Thyroid gland (tissue), 4 donors: ENCODE measurements at regions not wholly inside any gene's neighbourhood (a gene's known extent, or its start where the extent isn't known, plus 50 kb on each side); places are given as distances from the start of the nearest gene placed in this dataset.

Experiments used
- POLR2A ChIP-seq, 2 donors: fragments of 450-650 bp; IDR thresholded peaks; one replicate each; pipeline ENCODE4 v1.6.1; 2017; ENCODE audit warnings: antibody characterized with exemption in 2 of 2, mild to moderate bottlenecking in 2 of 2, moderate library complexity in 1 of 2
- TF ChIP-seq, protein P1 (sequence below), 6 experiments: fragments of 200-600 bp in 3 of 6; fragments of 450-650 bp in 3 of 6; sonication (generic) in 3 of 6; IDR thresholded peaks; one replicate each; pipeline ENCODE4 v1.5.1; 2016 to 2019; ENCODE audit warnings: antibody characterized with exemption in 6 of 6, mild to moderate bottlenecking in 2 of 6, inconsistent platforms in 1 of 6, moderate library complexity in 1 of 6

DNA sequence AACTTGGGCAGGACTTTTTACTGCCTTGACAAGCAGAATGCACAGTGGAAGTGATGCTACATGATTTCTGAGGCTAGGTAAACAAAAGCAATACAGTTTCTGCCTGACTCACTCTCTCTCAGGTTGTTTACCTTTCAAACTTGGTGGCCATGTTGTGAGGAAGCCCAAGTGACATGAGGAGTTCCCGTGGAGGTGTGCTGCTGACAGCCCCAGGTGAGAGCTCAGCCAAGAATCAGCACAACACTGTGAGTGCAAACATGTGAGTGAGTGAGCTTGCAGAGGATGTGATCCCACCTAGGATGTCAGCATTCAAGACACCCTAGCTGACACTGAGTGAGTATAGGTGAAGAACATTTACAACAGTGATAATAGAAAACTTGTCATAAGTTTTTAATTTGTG, 71.1 kb upstream of the IFNAR2 start:
- TF ChIP-seq, protein P1, sequence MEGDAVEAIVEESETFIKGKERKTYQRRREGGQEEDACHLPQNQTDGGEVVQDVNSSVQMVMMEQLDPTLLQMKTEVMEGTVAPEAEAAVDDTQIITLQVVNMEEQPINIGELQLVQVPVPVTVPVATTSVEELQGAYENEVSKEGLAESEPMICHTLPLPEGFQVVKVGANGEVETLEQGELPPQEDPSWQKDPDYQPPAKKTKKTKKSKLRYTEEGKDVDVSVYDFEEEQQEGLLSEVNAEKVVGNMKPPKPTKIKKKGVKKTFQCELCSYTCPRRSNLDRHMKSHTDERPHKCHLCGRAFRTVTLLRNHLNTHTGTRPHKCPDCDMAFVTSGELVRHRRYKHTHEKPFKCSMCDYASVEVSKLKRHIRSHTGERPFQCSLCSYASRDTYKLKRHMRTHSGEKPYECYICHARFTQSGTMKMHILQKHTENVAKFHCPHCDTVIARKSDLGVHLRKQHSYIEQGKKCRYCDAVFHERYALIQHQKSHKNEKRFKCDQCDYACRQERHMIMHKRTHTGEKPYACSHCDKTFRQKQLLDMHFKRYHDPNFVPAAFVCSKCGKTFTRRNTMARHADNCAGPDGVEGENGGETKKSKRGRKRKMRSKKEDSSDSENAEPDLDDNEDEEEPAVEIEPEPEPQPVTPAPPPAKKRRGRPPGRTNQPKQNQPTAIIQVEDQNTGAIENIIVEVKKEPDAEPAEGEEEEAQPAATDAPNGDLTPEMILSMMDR (IDR thresholded peaks at IDR 0.05) = no peak
- TF ChIP-seq POLR2A (IDR thresholded peaks at IDR 0.05) = no peak
